ENCODE measurements at regions not wholly inside any gene's neighbourhood (a gene's known extent, or its start where the extent isn't known, plus 50 kb on each side); places are given as distances from the start of the nearest gene placed in this dataset.

GRCh38 chr5:89105171-89105695 lies 222.2 kb upstream of the MEF2C start:
- Mint-ChIP-seq H3K36me3 (ENCODE audit: unreplicated experiment) (no peaks in the 10 kb centered on the region), H3K9me3 (ENCODE audit: unreplicated experiment) (no peaks in the 10 kb centered on the region), H3K27me3 (ENCODE audit: unreplicated experiment) (no peaks in the 10 kb centered on the region), H3K4me1 (ENCODE audit: low read depth, unreplicated experiment) (no peaks in the 10 kb centered on the region), H3K27ac (ENCODE audit: unreplicated experiment) (no peak overlapping the region), H3K4me3 (ENCODE audit: unreplicated experiment) (no peak overlapping the region)
- no peak for DNase-seq
- no peak for TF ChIP-seq CTCF (IDR thresholded peaks at IDR 0.05; ENCODE audit: partially characterized antibody, unreplicated experiment)

- Mint-ChIP-seq H3K27ac (ENCODE audit: unreplicated experiment) (no peak overlapping the region), H3K27me3 (ENCODE audit: unreplicated experiment) (no peaks in the 10 kb centered on the region)
- DNase-seq, result no peak
Observed at GRCh38 chr5:89098199-89098756, 215.3 kb upstream of the MEF2C start.

GRCh38 chr5:89097103-89097502 lies 214.1 kb upstream of the MEF2C start:
- H3K9me3 Mint-ChIP-seq (ENCODE audit: unreplicated experiment), result no peaks in the 10 kb centered on the region
- no peaks in the 10 kb centered on the region for H3K4me1 Mint-ChIP-seq (ENCODE audit: low read depth, unreplicated experiment)
- H3K4me3 Mint-ChIP-seq (ENCODE audit: unreplicated experiment), result no peak overlapping the region
- TF ChIP-seq CTCF (IDR thresholded peaks at IDR 0.05; ENCODE audit: partially characterized antibody, unreplicated experiment), result no peak
- DNase-seq, result no peak
- no peak overlapping the region for H3K27ac Mint-ChIP-seq (ENCODE audit: unreplicated experiment)
- H3K36me3 Mint-ChIP-seq (ENCODE audit: unreplicated experiment), result no peaks in the 10 kb centered on the region
- H3K27me3 Mint-ChIP-seq (ENCODE audit: unreplicated experiment), result no peaks in the 10 kb centered on the region

More at GRCh38 chr5:89098199-89098756, 215.3 kb upstream of the MEF2C start:
- TF ChIP-seq CTCF (IDR thresholded peaks at IDR 0.05; ENCODE audit: partially characterized antibody, unreplicated experiment), result no peak
- Mint-ChIP-seq H3K4me1 (ENCODE audit: low read depth, unreplicated experiment) (no peaks in the 10 kb centered on the region), H3K4me3 (ENCODE audit: unreplicated experiment) (no peak overlapping the region), H3K36me3 (ENCODE audit: unreplicated experiment) (no peaks in the 10 kb centered on the region), H3K9me3 (ENCODE audit: unreplicated experiment) (no peaks in the 10 kb centered on the region)

GRCh38 chr5:89095341-89095740 lies 212.4 kb upstream of the MEF2C start:
- Mint-ChIP-seq H3K27me3 (ENCODE audit: unreplicated experiment) (no peaks in the 10 kb centered on the region), H3K4me1 (ENCODE audit: low read depth, unreplicated experiment) (no peaks in the 10 kb centered on the region), H3K4me3 (ENCODE audit: unreplicated experiment) (no peak overlapping the region), H3K36me3 (ENCODE audit: unreplicated experiment) (no peaks in the 10 kb centered on the region), H3K9me3 (ENCODE audit: unreplicated experiment) (no peaks in the 10 kb centered on the region), H3K27ac (ENCODE audit: unreplicated experiment) (no peak overlapping the region)
- DNase-seq, result no peak
- no peak for TF ChIP-seq CTCF (IDR thresholded peaks at IDR 0.05; ENCODE audit: partially characterized antibody, unreplicated experiment)

GRCh38 chr5:89090037-89090436 lies 207.1 kb upstream of the MEF2C start:
- Mint-ChIP-seq H3K27me3 (ENCODE audit: unreplicated experiment) (no peaks in the 10 kb centered on the region), H3K4me1 (ENCODE audit: low read depth, unreplicated experiment) (no peaks in the 10 kb centered on the region)

More at GRCh38 chr5:89090037-89090436, 207.1 kb upstream of the MEF2C start:
- Mint-ChIP-seq H3K36me3 (ENCODE audit: unreplicated experiment) (no peaks in the 10 kb centered on the region), H3K9me3 (ENCODE audit: unreplicated experiment) (no peaks in the 10 kb centered on the region), H3K4me3 (ENCODE audit: unreplicated experiment) (no peak overlapping the region), H3K27ac (ENCODE audit: unreplicated experiment) (no peak overlapping the region)
- no peak for DNase-seq
- TF ChIP-seq CTCF (IDR thresholded peaks at IDR 0.05; ENCODE audit: partially characterized antibody, unreplicated experiment), result no peak
